Stimulated activated CD8-positive, alpha-beta memory T cell treated with anti-CD3 and anti-CD28 coated beads, Interleukin-2, amount 100 ng/mL, for 48 hours (primary cell): ENCODE measurements at regions not wholly inside any gene's neighbourhood (a gene's known extent, or its start where the extent isn't known, plus 50 kb on each side); places are given as distances from the start of the nearest gene placed in this dataset.
"Not testable (repeated sequence)": the region's sequence is repeated elsewhere in the genome, so short reads cannot be mapped to it uniquely, and the experiment has no call there.

ENCODE experiments used
- DNase-seq, 2 donors: peaks; one replicate each; pipeline ENCODE4 v3.0.0-alpha.2; 2020; ENCODE audit warnings: low read depth in 2 of 2

- no peak for DNase-seq
Observed at GRCh38 chr16:35749253-35750141, 2290.1 kb downstream of the TP53TG3F start.

- DNase-seq, result no peak
Observed at GRCh38 chr16:35750157-35750689, 2290.8 kb downstream of the TP53TG3F start.

GRCh38 chr16:35750701-35751104 is 2291.3 kb downstream of the TP53TG3F start:
- DNase-seq, result no peak

GRCh38 chr16:35751191-35751941 is 2292.0 kb downstream of the TP53TG3F start:
- DNase-seq, result no peak

GRCh38 chr16:35752012-35752772 is 2292.8 kb downstream of the TP53TG3F start:
- DNase-seq, result no peak

GRCh38 chr16:35752773-35753558 is 2293.6 kb downstream of the TP53TG3F start:
- no peak for DNase-seq

- DNase-seq, result no peak
Observed at GRCh38 chr16:35753559-35754390, 2294.4 kb downstream of the TP53TG3F start.

GRCh38 chr16:35754391-35755369 is 2295.3 kb downstream of the TP53TG3F start:
- DNase-seq, result no peak

- no peak for DNase-seq
Observed at GRCh38 chr16:35788381-35788780, 2329.0 kb downstream of the TP53TG3F start.

GRCh38 chr16:35792516-35793285 is 2333.3 kb downstream of the TP53TG3F start:
- no peak for DNase-seq

GRCh38 chr16:35793601-35794000 is 2334.2 kb downstream of the TP53TG3F start:
- DNase-seq, result no peak

- no peak for DNase-seq
Observed at GRCh38 chr16:35794896-35795295, 2335.5 kb downstream of the TP53TG3F start.

- no peak for DNase-seq
Observed at GRCh38 chr16:35795361-35796029, 2336.1 kb downstream of the TP53TG3F start.

GRCh38 chr16:35797811-35798210 is 2338.4 kb downstream of the TP53TG3F start:
- no peak for DNase-seq

- no peak for DNase-seq
Observed at GRCh38 chr16:35798885-35799426, 2339.5 kb downstream of the TP53TG3F start.

GRCh38 chr16:35804465-35804864 is 2345.1 kb downstream of the TP53TG3F start:
- DNase-seq, result not testable (repeated sequence)

GRCh38 chr16:35823342-35823741 is 2363.9 kb downstream of the TP53TG3F start:
- DNase-seq, result no peak
